ENCODE measurements at regions not wholly inside any gene's neighbourhood (a gene's known extent, or its start where the extent isn't known, plus 50 kb on each side); places are given as distances from the start of the nearest gene placed in this dataset.
"Not testable (repeated sequence)": the region's sequence is repeated elsewhere in the genome, so short reads cannot be mapped to it uniquely, and the experiment has no call there.

DNA sequence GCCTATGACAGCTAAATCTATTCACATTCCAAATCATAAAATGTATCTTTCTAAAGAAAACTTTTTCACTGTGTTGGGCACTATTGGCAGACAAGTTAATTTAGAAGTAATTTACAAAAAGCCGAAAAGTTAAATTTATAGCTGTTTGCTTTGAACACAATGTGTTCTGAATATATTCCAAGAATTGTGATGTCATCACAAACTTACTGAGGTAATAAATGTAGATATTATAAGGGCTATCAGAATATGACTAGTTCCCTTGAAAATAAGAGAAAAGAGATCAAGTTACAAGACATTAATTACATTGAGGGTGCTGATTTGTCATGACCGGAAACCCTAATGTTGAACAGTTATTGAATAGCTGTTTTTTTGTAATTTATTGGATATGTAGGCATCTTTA lies 153.9 kb upstream of the SCN7A start:
- Histone ChIP-seq H3K36me3 (replicated peaks; ENCODE audit: low read depth, low read length) (no peaks in the 10 kb centered on the region), H3K4me2 (ENCODE audit: low read length) (no peak overlapping the region), H3K27me3 (ENCODE audit: low read depth, low read length) (no peaks in the 10 kb centered on the region), H3K4me3 (ENCODE audit: low read length) (no peak overlapping the region), H4K20me1 (ENCODE audit: insufficient read depth, low read length) (no peaks in the 10 kb centered on the region), H3K79me2 (ENCODE audit: low read length) (no peaks in the 10 kb centered on the region), H3K9ac (ENCODE audit: low read length) (no peak overlapping the region), H3K4me1 (ENCODE audit: low read length) (no peaks in the 10 kb centered on the region), H3K9me3 (ENCODE audit: insufficient read depth, low read length) (no peaks in the 10 kb centered on the region), H3K27ac (ENCODE audit: low read length) (no peak overlapping the region), H2AFZ (ENCODE audit: low read depth, low read length) (no peak overlapping the region)
- no peak for TF ChIP-seq EZH2phosphoT487 (IDR thresholded peaks at IDR 0.05; ENCODE audit: low read depth)
- TF ChIP-seq, protein P1, sequence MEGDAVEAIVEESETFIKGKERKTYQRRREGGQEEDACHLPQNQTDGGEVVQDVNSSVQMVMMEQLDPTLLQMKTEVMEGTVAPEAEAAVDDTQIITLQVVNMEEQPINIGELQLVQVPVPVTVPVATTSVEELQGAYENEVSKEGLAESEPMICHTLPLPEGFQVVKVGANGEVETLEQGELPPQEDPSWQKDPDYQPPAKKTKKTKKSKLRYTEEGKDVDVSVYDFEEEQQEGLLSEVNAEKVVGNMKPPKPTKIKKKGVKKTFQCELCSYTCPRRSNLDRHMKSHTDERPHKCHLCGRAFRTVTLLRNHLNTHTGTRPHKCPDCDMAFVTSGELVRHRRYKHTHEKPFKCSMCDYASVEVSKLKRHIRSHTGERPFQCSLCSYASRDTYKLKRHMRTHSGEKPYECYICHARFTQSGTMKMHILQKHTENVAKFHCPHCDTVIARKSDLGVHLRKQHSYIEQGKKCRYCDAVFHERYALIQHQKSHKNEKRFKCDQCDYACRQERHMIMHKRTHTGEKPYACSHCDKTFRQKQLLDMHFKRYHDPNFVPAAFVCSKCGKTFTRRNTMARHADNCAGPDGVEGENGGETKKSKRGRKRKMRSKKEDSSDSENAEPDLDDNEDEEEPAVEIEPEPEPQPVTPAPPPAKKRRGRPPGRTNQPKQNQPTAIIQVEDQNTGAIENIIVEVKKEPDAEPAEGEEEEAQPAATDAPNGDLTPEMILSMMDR (IDR thresholded peaks at IDR 0.05; ENCODE audit: low read depth, low read length) = no peak

DNA sequence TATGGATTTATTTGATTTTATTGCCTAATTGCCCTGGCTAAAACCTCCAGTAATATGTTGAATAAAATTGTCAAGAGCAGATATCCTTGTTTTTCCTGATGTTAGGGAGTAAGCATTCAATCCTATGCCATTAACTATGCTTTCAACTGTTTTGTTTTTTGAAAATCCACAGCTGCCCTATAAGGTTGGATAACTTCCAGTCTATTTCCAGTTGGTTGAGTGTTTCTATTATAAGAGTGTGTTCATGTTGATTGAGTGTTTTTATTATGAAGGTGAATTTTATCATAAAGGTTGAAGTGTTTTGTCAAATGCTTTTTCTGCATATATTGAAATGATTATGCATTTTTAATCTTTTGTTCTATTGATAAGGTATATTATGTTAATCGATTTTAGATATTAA lies 149.9 kb upstream of the SCN7A start:
- H3K9ac ChIP-seq (ENCODE audit: low read length) = no peak overlapping the region
- H3K4me2 ChIP-seq (ENCODE audit: low read length) = no peak overlapping the region
- H2AFZ ChIP-seq (ENCODE audit: low read depth, low read length) = no peak overlapping the region
- no peak overlapping the region for H3K4me3 ChIP-seq (ENCODE audit: low read length)
- no peaks in the 10 kb centered on the region for H3K79me2 ChIP-seq (ENCODE audit: low read length)
- H3K4me1 ChIP-seq (ENCODE audit: low read length) = no peaks in the 10 kb centered on the region
- H3K36me3 ChIP-seq (replicated peaks; ENCODE audit: low read depth, low read length) = no peaks in the 10 kb centered on the region
- TF ChIP-seq, protein P1 (IDR thresholded peaks at IDR 0.05; ENCODE audit: low read depth, low read length) = no peak
- no peak for TF ChIP-seq EZH2phosphoT487 (IDR thresholded peaks at IDR 0.05; ENCODE audit: low read depth)
- H3K27ac ChIP-seq (ENCODE audit: low read length) = no peak overlapping the region
- no peaks in the 10 kb centered on the region for H3K27me3 ChIP-seq (ENCODE audit: low read depth, low read length)
- no peaks in the 10 kb centered on the region for H3K9me3 ChIP-seq (ENCODE audit: insufficient read depth, low read length)
- H4K20me1 ChIP-seq (ENCODE audit: insufficient read depth, low read length) = no peaks in the 10 kb centered on the region

DNA sequence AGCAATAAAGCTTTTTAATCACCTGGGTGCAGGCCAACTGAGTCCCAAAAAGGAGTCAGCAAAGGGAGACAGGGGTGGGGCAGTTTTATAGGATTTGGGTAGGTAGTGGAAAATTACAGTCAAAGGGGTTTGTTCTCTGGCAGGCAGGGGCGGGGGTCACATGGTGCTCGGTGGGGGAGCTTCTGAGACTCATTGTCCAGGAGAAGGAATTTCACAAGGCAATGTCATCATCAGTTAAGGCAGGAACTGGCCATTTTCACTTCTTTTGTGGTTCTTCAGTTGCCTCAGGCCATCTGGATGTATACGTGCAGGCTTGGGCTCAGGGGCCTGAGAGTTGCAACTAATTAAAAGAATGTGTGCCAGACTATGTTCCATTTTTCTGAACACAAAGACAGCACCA lies 147.5 kb upstream of the SCN7A start:
- not testable (repeated sequence) for H2AFZ ChIP-seq (ENCODE audit: low read depth, low read length); H3K27me3 ChIP-seq (ENCODE audit: low read depth, low read length); H3K4me3 ChIP-seq (ENCODE audit: low read length); H3K36me3 ChIP-seq (replicated peaks; ENCODE audit: low read depth, low read length); H3K9me3 ChIP-seq (ENCODE audit: insufficient read depth, low read length); H4K20me1 ChIP-seq (ENCODE audit: insufficient read depth, low read length); H3K4me1 ChIP-seq (ENCODE audit: low read length); H3K4me2 ChIP-seq (ENCODE audit: low read length); H3K79me2 ChIP-seq (ENCODE audit: low read length); H3K27ac ChIP-seq (ENCODE audit: low read length); H3K9ac ChIP-seq (ENCODE audit: low read length)

DNA sequence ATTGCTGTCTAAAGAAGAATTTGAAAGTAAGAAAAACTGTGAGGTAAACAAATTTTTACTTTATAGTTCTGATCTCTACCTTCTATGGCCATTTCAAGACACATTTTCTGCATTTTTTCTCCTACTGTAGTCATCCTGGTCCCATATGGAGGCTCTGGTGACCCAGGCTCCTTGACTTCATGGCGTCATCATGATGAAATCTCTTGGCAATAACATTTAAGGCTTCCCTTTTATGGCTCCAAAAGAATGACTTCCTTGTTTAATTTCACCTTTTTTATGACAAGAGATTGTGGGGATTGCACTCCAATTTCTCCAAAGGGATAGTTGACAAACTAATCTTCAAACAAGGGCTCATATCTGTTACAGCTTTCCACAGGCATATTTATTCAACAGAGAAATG lies 143.0 kb upstream of the SCN7A start:
- TF ChIP-seq EZH2phosphoT487 (IDR thresholded peaks at IDR 0.05; ENCODE audit: low read depth) = no peak
- TF ChIP-seq, protein P1 (IDR thresholded peaks at IDR 0.05; ENCODE audit: low read depth, low read length) = no peak
- Histone ChIP-seq H3K27ac (ENCODE audit: low read length) (no peak overlapping the region), H3K4me2 (ENCODE audit: low read length) (no peak overlapping the region), H4K20me1 (ENCODE audit: insufficient read depth, low read length) (no peaks in the 10 kb centered on the region), H3K79me2 (ENCODE audit: low read length) (no peaks in the 10 kb centered on the region), H3K4me3 (ENCODE audit: low read length) (no peak overlapping the region), H3K4me1 (ENCODE audit: low read length) (no peaks in the 10 kb centered on the region), H2AFZ (ENCODE audit: low read depth, low read length) (no peak overlapping the region), H3K9me3 (ENCODE audit: insufficient read depth, low read length) (no peaks in the 10 kb centered on the region), H3K27me3 (ENCODE audit: low read depth, low read length) (no peaks in the 10 kb centered on the region), H3K9ac (ENCODE audit: low read length) (no peak overlapping the region), H3K36me3 (replicated peaks; ENCODE audit: low read depth, low read length) (no peaks in the 10 kb centered on the region)

DNA sequence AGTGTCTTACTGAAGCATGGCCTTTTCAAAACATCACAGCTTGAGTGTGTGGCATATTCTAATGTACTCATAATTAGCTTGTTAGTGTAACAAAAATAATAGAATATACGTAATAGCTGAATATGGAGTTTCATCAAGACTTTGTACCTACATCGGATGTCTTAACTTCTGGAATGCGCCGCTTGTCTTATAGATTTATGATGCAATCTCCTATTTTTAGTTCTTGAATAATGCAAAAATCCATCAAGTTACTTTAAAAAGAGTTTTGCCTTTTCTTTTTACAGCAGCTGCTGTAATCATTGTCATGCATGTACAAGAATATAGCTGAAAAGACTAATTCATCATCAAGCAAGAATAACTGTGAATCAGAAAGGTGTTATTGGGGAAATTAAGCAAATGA lies 140.7 kb upstream of the SCN7A start:
- Histone ChIP-seq H2AFZ (ENCODE audit: low read depth, low read length) (no peak overlapping the region), H3K4me1 (ENCODE audit: low read length) (no peaks in the 10 kb centered on the region), H3K9ac (ENCODE audit: low read length) (no peak overlapping the region), H3K4me2 (ENCODE audit: low read length) (no peak overlapping the region), H3K79me2 (ENCODE audit: low read length) (no peaks in the 10 kb centered on the region), H3K4me3 (ENCODE audit: low read length) (no peak overlapping the region), H3K27ac (ENCODE audit: low read length) (no peak overlapping the region), H3K9me3 (ENCODE audit: insufficient read depth, low read length) (no peaks in the 10 kb centered on the region), H4K20me1 (ENCODE audit: insufficient read depth, low read length) (no peaks in the 10 kb centered on the region), H3K36me3 (replicated peaks; ENCODE audit: low read depth, low read length) (no peaks in the 10 kb centered on the region), H3K27me3 (ENCODE audit: low read depth, low read length) (no peaks in the 10 kb centered on the region)
- TF ChIP-seq, protein P1 (IDR thresholded peaks at IDR 0.05; ENCODE audit: low read depth, low read length) = no peak
- TF ChIP-seq EZH2phosphoT487 (IDR thresholded peaks at IDR 0.05; ENCODE audit: low read depth) = no peak

All from OCI-LY3 (cell line).